ENCODE measurements at regions not wholly inside any gene's neighbourhood (a gene's known extent, or its start where the extent isn't known, plus 50 kb on each side); places are given as distances from the start of the nearest gene placed in this dataset.

DNA sequence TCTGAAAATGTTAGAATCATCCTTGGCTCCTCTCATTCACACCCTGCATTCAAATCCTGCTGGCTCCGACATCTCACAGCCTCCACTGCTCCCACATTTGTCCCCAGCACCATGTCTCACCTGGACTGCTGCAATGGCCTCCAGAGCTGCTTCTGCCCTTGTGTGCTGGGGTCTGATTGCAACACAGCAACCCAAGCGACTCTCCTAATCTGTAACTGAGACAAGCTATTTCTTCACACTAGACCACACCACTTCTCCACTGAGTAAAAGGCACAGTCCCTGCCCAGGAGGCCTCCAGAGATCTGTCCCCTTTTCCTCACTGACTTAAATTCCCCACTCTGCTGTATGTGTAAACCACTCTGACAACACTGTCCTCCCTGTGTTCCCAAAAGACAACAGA lies 151.1 kb upstream of the TAS2R1 start:
- H3K4me1 Mint-ChIP-seq: no peaks in the 10 kb centered on the region

GRCh38 chr5:9780501-9780900 lies 150.3 kb upstream of the TAS2R1 start:
- Histone ChIP-seq H3K9ac (no peak overlapping the region), H2AFZ (replicated peaks) (no peak overlapping the region), H3K4me2 (no peak overlapping the region), H3K36me3 (no peaks in the 10 kb centered on the region), H3K4me1 (no peaks in the 10 kb centered on the region), H3K9me3 (ENCODE audit: low read depth) (no peaks in the 10 kb centered on the region), H3F3A (ENCODE audit: low read depth) (no peaks in the 10 kb centered on the region), H4K20me1 (ENCODE audit: low read depth) (no peaks in the 10 kb centered on the region), H3K27ac (no peak overlapping the region), H3K4me3 (no peak overlapping the region), H3K79me2 (ENCODE audit: low read depth) (no peaks in the 10 kb centered on the region), H3K27me3 (no peaks in the 10 kb centered on the region)
- DNase-seq (ENCODE audit: low spot score): no peak
- Mint-ChIP-seq H3K27me3 (ENCODE audit: insufficient read depth, low read depth) (peaks cover 5% of the 10 kb centered on the region), H3K4me1 (no peaks in the 10 kb centered on the region), H3K9me3 (peaks cover 9% of the 10 kb centered on the region), H3K4me3 (no peak overlapping the region), H3K27ac (no peak overlapping the region), H3K36me3 (no peaks in the 10 kb centered on the region)
- TF ChIP-seq EZH2 (IDR thresholded peaks at IDR 0.05) (no peak), EZH2phosphoT487 (IDR thresholded peaks at IDR 0.05) (no peak)
- TF ChIP-seq, protein P1, sequence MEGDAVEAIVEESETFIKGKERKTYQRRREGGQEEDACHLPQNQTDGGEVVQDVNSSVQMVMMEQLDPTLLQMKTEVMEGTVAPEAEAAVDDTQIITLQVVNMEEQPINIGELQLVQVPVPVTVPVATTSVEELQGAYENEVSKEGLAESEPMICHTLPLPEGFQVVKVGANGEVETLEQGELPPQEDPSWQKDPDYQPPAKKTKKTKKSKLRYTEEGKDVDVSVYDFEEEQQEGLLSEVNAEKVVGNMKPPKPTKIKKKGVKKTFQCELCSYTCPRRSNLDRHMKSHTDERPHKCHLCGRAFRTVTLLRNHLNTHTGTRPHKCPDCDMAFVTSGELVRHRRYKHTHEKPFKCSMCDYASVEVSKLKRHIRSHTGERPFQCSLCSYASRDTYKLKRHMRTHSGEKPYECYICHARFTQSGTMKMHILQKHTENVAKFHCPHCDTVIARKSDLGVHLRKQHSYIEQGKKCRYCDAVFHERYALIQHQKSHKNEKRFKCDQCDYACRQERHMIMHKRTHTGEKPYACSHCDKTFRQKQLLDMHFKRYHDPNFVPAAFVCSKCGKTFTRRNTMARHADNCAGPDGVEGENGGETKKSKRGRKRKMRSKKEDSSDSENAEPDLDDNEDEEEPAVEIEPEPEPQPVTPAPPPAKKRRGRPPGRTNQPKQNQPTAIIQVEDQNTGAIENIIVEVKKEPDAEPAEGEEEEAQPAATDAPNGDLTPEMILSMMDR (IDR thresholded peaks at IDR 0.05): no peak

More for the DNA sequence above, 151.1 kb upstream of the TAS2R1 start:
- no peak for DNase-seq (ENCODE audit: low spot score)
- H3K79me2 ChIP-seq (ENCODE audit: low read depth): no peaks in the 10 kb centered on the region
- no peak overlapping the region for H3K4me3 ChIP-seq
- Mint-ChIP-seq H3K4me3 (no peak overlapping the region), H3K27me3 (ENCODE audit: insufficient read depth, low read depth) (peaks cover 5% of the 10 kb centered on the region), H3K36me3 (no peaks in the 10 kb centered on the region), H3K9me3 (peaks cover 9% of the 10 kb centered on the region), H3K27ac (no peak overlapping the region)
- H3K4me1 ChIP-seq: no peaks in the 10 kb centered on the region
- no peaks in the 10 kb centered on the region for H3K27me3 ChIP-seq
- no peaks in the 10 kb centered on the region for H3F3A ChIP-seq (ENCODE audit: low read depth)
- no peak overlapping the region for H3K9ac ChIP-seq
- no peaks in the 10 kb centered on the region for H4K20me1 ChIP-seq (ENCODE audit: low read depth)
- H3K36me3 ChIP-seq: no peaks in the 10 kb centered on the region
- TF ChIP-seq EZH2phosphoT487 (IDR thresholded peaks at IDR 0.05): no peak
- TF ChIP-seq EZH2 (IDR thresholded peaks at IDR 0.05): no peak
- TF ChIP-seq, protein P1 (IDR thresholded peaks at IDR 0.05): no peak
- H3K4me2 ChIP-seq: no peak overlapping the region
- H3K9me3 ChIP-seq (ENCODE audit: low read depth): no peaks in the 10 kb centered on the region
- H3K27ac ChIP-seq: no peak overlapping the region
- H2AFZ ChIP-seq (replicated peaks): no peak overlapping the region

DNA sequence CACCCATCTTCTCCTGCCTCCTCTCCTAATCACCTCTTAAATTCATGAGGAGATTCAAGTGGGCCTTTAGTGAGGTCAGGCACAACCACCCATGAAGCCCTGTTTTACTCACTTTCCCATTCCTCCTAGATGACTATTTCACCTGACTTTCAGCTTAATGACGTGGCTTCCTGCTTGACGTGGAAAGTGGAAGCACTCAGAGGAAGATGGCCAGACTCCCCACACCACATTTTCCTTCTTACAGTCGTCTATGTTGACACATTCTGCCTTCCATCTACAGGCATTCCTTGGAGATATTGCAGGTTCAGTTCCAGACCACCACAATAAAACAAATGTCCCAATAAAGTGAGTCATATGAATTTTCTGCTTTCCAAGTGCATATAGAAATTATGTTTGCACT lies 146.4 kb upstream of the TAS2R1 start:
- no peaks in the 10 kb centered on the region for H3K4me1 ChIP-seq
- H3K9ac ChIP-seq: no peak overlapping the region
- H3K79me2 ChIP-seq (ENCODE audit: low read depth): no peaks in the 10 kb centered on the region
- Mint-ChIP-seq H3K9me3 (peaks cover 8% of the 10 kb centered on the region), H3K36me3 (no peaks in the 10 kb centered on the region), H3K4me3 (no peak overlapping the region), H3K27ac (no peak overlapping the region), H3K4me1 (no peaks in the 10 kb centered on the region), H3K27me3 (ENCODE audit: insufficient read depth, low read depth) (peaks cover 2% of the 10 kb centered on the region)
- H3K36me3 ChIP-seq: no peaks in the 10 kb centered on the region
- no peaks in the 10 kb centered on the region for H3K27me3 ChIP-seq
- H4K20me1 ChIP-seq (ENCODE audit: low read depth): no peaks in the 10 kb centered on the region
- H3F3A ChIP-seq (ENCODE audit: low read depth): no peaks in the 10 kb centered on the region
- no peak for DNase-seq (ENCODE audit: low spot score)
- no peak overlapping the region for H3K4me2 ChIP-seq
- H2AFZ ChIP-seq (replicated peaks): no peak overlapping the region
- no peak overlapping the region for H3K27ac ChIP-seq
- no peak overlapping the region for H3K4me3 ChIP-seq
- no peaks in the 10 kb centered on the region for H3K9me3 ChIP-seq (ENCODE audit: low read depth)
- no peak for TF ChIP-seq EZH2 (IDR thresholded peaks at IDR 0.05)
- TF ChIP-seq EZH2phosphoT487 (IDR thresholded peaks at IDR 0.05): no peak

DNA sequence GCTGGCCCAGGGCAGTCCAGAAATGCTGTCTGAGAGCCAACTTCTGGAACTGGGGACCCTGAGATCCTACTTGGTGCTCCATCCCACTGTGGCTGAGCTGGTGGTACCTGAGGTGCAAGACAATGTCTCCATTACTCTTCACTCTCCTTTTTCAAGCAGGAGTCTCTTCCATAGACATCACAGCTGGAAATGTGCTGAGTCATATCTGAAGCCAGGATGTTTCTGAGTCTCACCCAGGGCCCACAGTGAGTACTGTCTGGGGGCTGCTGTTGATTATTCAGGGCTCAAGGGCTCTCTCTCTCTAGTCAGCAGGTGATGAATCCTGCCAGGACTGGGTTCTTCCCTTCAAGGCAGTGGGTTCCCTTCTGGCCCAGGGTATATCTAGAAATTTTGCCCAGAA lies 145.2 kb upstream of the TAS2R1 start:
- no peaks in the 10 kb centered on the region for H3K4me1 ChIP-seq
- Mint-ChIP-seq H3K27ac (no peak overlapping the region), H3K27me3 (ENCODE audit: insufficient read depth, low read depth) (peaks cover 2% of the 10 kb centered on the region), H3K4me3 (no peak overlapping the region), H3K4me1 (no peaks in the 10 kb centered on the region), H3K9me3 (peaks cover under 1% of the 10 kb centered on the region), H3K36me3 (no peaks in the 10 kb centered on the region)
- no peak overlapping the region for H3K4me3 ChIP-seq
- H3K79me2 ChIP-seq (ENCODE audit: low read depth): no peaks in the 10 kb centered on the region
- H3K9ac ChIP-seq: no peak overlapping the region
- no peak overlapping the region for H3K27ac ChIP-seq
- no peaks in the 10 kb centered on the region for H3K36me3 ChIP-seq
- no peaks in the 10 kb centered on the region for H3K27me3 ChIP-seq
- no peak for DNase-seq (ENCODE audit: low spot score)
- TF ChIP-seq EZH2 (IDR thresholded peaks at IDR 0.05): no peak
- no peak for TF ChIP-seq EZH2phosphoT487 (IDR thresholded peaks at IDR 0.05)
- TF ChIP-seq, protein P1 (IDR thresholded peaks at IDR 0.05): no peak
- no peak overlapping the region for H3K4me2 ChIP-seq
- no peak overlapping the region for H2AFZ ChIP-seq (replicated peaks)
- no peaks in the 10 kb centered on the region for H3K9me3 ChIP-seq (ENCODE audit: low read depth)
- no peaks in the 10 kb centered on the region for H4K20me1 ChIP-seq (ENCODE audit: low read depth)
- no peaks in the 10 kb centered on the region for H3F3A ChIP-seq (ENCODE audit: low read depth)

All from neural progenitor cell (in vitro differentiated cells).